Calu3 (cell line): ENCODE measurements at regions not wholly inside any gene's neighbourhood (a gene's known extent, or its start where the extent isn't known, plus 50 kb on each side); places are given as distances from the start of the nearest gene placed in this dataset.

Experiments
- BruUV-seq: library from RNA; stranded (reverse); fragments of 400-500 nt; replicated peaks from 2 replicates; lab custom pipeline; 2021; lab: Mats Ljungman, UMichigan
- CTCF ChIA-PET: fragments of 300-600 bp; sonication (Branson Sonifier 250); formaldehyde crosslinking; loops from one replicate; lab custom pipeline; 2022; ENCODE audit warnings: antibody characterized with exemption; lab: Charles Lee
- DNase-seq: peaks from one replicate; pipeline ENCODE4 v3.0.0; 2022
- H3K27ac Mint-ChIP-seq: one replicate; pipeline ENCODE4 v1.8.0; 2022; ENCODE audit warnings: mixed read lengths; ENCODE audit not compliant: unreplicated experiment
- H3K27me3 Mint-ChIP-seq: one replicate; pipeline ENCODE4 v1.8.0; 2022; ENCODE audit warnings: mixed read lengths; ENCODE audit not compliant: unreplicated experiment
- H3K36me3 Mint-ChIP-seq: one replicate; pipeline ENCODE4 v1.8.0; 2022; ENCODE audit warnings: mild to moderate bottlenecking, moderate library complexity, mixed read lengths; ENCODE audit not compliant: insufficient read depth, unreplicated experiment
- H3K4me1 Mint-ChIP-seq: one replicate; pipeline ENCODE4 v1.8.0; 2022; ENCODE audit warnings: mild to moderate bottlenecking, low read depth, mixed read lengths; ENCODE audit not compliant: unreplicated experiment
- H3K4me3 Mint-ChIP-seq: one replicate; pipeline ENCODE4 v1.8.0; 2022; ENCODE audit warnings: mild to moderate bottlenecking, low read depth, moderate library complexity, mixed read lengths; ENCODE audit not compliant: unreplicated experiment
- H3K9me3 Mint-ChIP-seq: one replicate; pipeline ENCODE4 v1.8.0; 2022; ENCODE audit warnings: low read depth, mixed read lengths; ENCODE audit not compliant: unreplicated experiment
- intact Hi-C: fragments of 100-400 bp; cut with micrococcal nuclease; formaldehyde crosslinking; loops from one replicate; pipeline ENCODE4 v1.10.0; 2022; ENCODE audit not compliant: unreplicated experiment
- TF ChIP-seq, protein P1 (sequence below): fragments of 200-600 bp; IDR thresholded peaks from one replicate; pipeline ENCODE4 v1.8.0; 2022; ENCODE audit warnings: antibody characterized with exemption; ENCODE audit not compliant: unreplicated experiment

DNA sequence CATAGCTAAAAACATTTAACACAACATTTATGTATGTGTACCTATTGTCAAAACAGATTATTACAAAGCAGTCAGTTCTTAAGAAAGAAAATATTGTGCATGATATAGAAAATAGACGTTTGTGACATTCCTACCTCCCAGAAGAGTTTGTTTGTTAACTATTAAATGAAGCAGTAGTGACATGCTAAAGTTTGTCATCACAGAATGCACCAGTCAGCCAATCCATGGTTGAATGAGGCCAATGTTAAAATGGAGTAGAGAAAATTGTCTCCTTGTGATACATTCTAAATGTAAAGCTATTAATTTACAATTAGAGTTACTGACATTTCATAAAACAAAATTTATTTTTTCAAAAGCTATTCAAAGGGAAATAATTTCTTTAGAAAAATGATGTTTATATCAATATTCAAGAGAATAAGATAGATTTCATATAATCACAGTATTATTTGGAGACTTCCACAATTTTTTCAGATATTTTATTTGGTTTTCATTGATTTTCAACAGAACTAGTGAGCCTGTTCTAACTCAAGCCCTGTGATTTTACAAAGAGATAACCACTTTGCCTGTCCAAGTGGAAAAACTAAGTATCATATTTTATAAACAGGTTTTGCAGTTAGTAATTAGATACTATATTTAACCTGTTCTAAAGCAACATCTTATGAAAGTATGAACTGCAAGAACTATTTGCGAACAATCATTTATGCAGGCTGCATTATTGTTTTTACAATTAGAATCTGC, 176.8 kb downstream of the ISL1 start:
- no peak overlapping the region for H3K4me3 Mint-ChIP-seq
- H3K4me1 Mint-ChIP-seq: no peaks in the 10 kb centered on the region
- TF ChIP-seq, protein P1, sequence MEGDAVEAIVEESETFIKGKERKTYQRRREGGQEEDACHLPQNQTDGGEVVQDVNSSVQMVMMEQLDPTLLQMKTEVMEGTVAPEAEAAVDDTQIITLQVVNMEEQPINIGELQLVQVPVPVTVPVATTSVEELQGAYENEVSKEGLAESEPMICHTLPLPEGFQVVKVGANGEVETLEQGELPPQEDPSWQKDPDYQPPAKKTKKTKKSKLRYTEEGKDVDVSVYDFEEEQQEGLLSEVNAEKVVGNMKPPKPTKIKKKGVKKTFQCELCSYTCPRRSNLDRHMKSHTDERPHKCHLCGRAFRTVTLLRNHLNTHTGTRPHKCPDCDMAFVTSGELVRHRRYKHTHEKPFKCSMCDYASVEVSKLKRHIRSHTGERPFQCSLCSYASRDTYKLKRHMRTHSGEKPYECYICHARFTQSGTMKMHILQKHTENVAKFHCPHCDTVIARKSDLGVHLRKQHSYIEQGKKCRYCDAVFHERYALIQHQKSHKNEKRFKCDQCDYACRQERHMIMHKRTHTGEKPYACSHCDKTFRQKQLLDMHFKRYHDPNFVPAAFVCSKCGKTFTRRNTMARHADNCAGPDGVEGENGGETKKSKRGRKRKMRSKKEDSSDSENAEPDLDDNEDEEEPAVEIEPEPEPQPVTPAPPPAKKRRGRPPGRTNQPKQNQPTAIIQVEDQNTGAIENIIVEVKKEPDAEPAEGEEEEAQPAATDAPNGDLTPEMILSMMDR: no peak
- no peaks in the 10 kb centered on the region for H3K36me3 Mint-ChIP-seq
- H3K9me3 Mint-ChIP-seq: no peaks in the 10 kb centered on the region
- BruUV-seq: no TSS peak
- intact Hi-C loops: no loop called here
- CTCF ChIA-PET: no interaction called here
- H3K27me3 Mint-ChIP-seq: no peaks in the 10 kb centered on the region
- no peak overlapping the region for H3K27ac Mint-ChIP-seq
- DNase-seq: no peak

DNA sequence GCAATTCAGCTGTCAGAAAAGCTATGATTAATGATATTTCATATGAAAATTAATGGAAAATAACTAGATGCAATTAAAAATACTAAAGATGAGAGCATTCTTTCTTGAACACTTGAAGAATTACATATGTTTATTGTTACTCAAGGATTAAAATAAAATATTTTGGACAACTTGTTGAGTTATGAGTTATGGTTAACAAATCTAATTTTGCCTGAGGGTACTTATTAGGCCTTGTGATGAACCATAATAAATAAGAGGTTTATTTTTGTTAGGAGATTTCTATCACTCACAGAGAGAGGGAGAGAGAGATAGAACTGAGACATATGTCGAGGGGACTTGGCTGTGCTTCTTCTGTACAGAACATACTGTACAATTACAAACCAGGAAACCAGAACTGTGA, 183.7 kb downstream of the ISL1 start:
- BruUV-seq: no TSS peak
- H3K27me3 Mint-ChIP-seq: no peaks in the 10 kb centered on the region
- CTCF ChIA-PET: no interaction called here
- H3K4me3 Mint-ChIP-seq: no peak overlapping the region
- no peak overlapping the region for H3K27ac Mint-ChIP-seq
- H3K9me3 Mint-ChIP-seq: no peaks in the 10 kb centered on the region
- H3K36me3 Mint-ChIP-seq: no peaks in the 10 kb centered on the region
- intact Hi-C loops: no loop called here
- no peak for DNase-seq
- TF ChIP-seq, protein P1: no peak
- no peaks in the 10 kb centered on the region for H3K4me1 Mint-ChIP-seq

GRCh38 chr5:51567636-51568035, 184.4 kb downstream of the ISL1 start:
- Mint-ChIP-seq H3K27me3 (no peaks in the 10 kb centered on the region), H3K36me3 (no peaks in the 10 kb centered on the region), H3K4me1 (no peaks in the 10 kb centered on the region), H3K4me3 (no peak overlapping the region), H3K27ac (no peak overlapping the region), H3K9me3 (no peaks in the 10 kb centered on the region)
- TF ChIP-seq, protein P1: no peak
- BruUV-seq: no TSS peak
- no peak for DNase-seq
- CTCF ChIA-PET: no interaction called here
- intact Hi-C loops: no loop called here

GRCh38 chr5:51573835-51574234, 190.6 kb downstream of the ISL1 start:
- TF ChIP-seq, protein P1: no peak
- BruUV-seq: no TSS peak
- Mint-ChIP-seq H3K36me3 (no peaks in the 10 kb centered on the region), H3K4me3 (no peak overlapping the region), H3K9me3 (no peaks in the 10 kb centered on the region), H3K4me1 (no peaks in the 10 kb centered on the region), H3K27me3 (no peaks in the 10 kb centered on the region), H3K27ac (no peak overlapping the region)
- intact Hi-C loops: no loop called here
- CTCF ChIA-PET: no interaction called here
- no peak for DNase-seq
